ENCODE measurements at regions not wholly inside any gene's neighbourhood (a gene's known extent, or its start where the extent isn't known, plus 50 kb on each side); places are given as distances from the start of the nearest gene placed in this dataset.

- Histone ChIP-seq H3K36me3 (ENCODE audit: insufficient read depth, low read length) (no peaks in the 10 kb centered on the region), H3K4me1 (ENCODE audit: insufficient read depth, low read length, poor library complexity, severe bottlenecking) (no peaks in the 10 kb centered on the region), H2AFZ (ENCODE audit: low read length) (no peak overlapping the region), H3K9me3 (ENCODE audit: low read length) (no peaks in the 10 kb centered on the region), H3K4me2 (ENCODE audit: low read length) (no peak overlapping the region), H3K79me2 (ENCODE audit: insufficient read depth, low read depth, low read length) (no peaks in the 10 kb centered on the region), H3K27ac (ENCODE audit: low read depth, low read length, poor library complexity, severe bottlenecking) (no peak overlapping the region), H3K4me3 (ENCODE audit: low read depth, low read length, poor library complexity, severe bottlenecking) (no peak overlapping the region), H4K20me1 (ENCODE audit: insufficient read depth, low read length) (no peaks in the 10 kb centered on the region), H3K9me2 (ENCODE audit: insufficient read depth, low read length) (no peaks in the 10 kb centered on the region)
- BruUV-seq (replicated peaks) = no TSS peak
- no peak for DNase-seq (ENCODE audit: low spot score)
- ChIA-PET POLR2A (interaction anchor here (0.5 kb wide), 1 partner anchor 1206 kb away, joined by 4 read pairs; no protein-coding TSS in a partner anchor), CTCF (ENCODE audit: unreplicated experiment) (no interaction called here)
- TF ChIP-seq CTCF (conservative IDR thresholded peaks at IDR 0.05; ENCODE audit: low read length) = no peak
- no peak for TF ChIP-seq EZH2phosphoT487 (IDR thresholded peaks at IDR 0.05; ENCODE audit: borderline replicate concordance, low read depth, low read length)
- intact Hi-C loops (cut with micrococcal nuclease; ENCODE audit: unreplicated experiment) = no loop called here
Observed at GRCh38 chr7:153158149-153158548, 398.6 kb downstream of the ACTR3B start.

GRCh38 chr7:153170287-153170686 lies 410.7 kb downstream of the ACTR3B start:
- POLR2A ChIA-PET = no interaction called here
- Histone ChIP-seq H3K4me3 (ENCODE audit: low read depth, low read length, poor library complexity, severe bottlenecking) (no peak overlapping the region), H4K20me1 (ENCODE audit: insufficient read depth, low read length) (no peaks in the 10 kb centered on the region), H2AFZ (ENCODE audit: low read length) (no peak overlapping the region), H3K4me1 (ENCODE audit: insufficient read depth, low read length, poor library complexity, severe bottlenecking) (no peaks in the 10 kb centered on the region), H3K4me2 (ENCODE audit: low read length) (no peak overlapping the region), H3K27ac (ENCODE audit: low read depth, low read length, poor library complexity, severe bottlenecking) (no peak overlapping the region), H3K9me2 (ENCODE audit: insufficient read depth, low read length) (no peaks in the 10 kb centered on the region), H3K9me3 (ENCODE audit: low read length) (no peaks in the 10 kb centered on the region), H3K79me2 (ENCODE audit: insufficient read depth, low read depth, low read length) (no peaks in the 10 kb centered on the region), H3K36me3 (ENCODE audit: insufficient read depth, low read length) (no peaks in the 10 kb centered on the region)
- no peak for TF ChIP-seq EZH2phosphoT487 (IDR thresholded peaks at IDR 0.05; ENCODE audit: borderline replicate concordance, low read depth, low read length)
- BruUV-seq (replicated peaks) = no TSS peak
- CTCF ChIA-PET (ENCODE audit: unreplicated experiment) = no interaction called here
- intact Hi-C loops (cut with micrococcal nuclease; ENCODE audit: unreplicated experiment) = no loop called here
- no peak for DNase-seq (ENCODE audit: low spot score)

GRCh38 chr7:153185936-153186335 lies 426.4 kb downstream of the ACTR3B start:
- Histone ChIP-seq H3K4me2 (ENCODE audit: low read length) (no peak overlapping the region), H3K79me2 (ENCODE audit: insufficient read depth, low read depth, low read length) (no peaks in the 10 kb centered on the region), H4K20me1 (ENCODE audit: insufficient read depth, low read length) (no peaks in the 10 kb centered on the region), H3K4me1 (ENCODE audit: insufficient read depth, low read length, poor library complexity, severe bottlenecking) (no peaks in the 10 kb centered on the region), H3K4me3 (ENCODE audit: low read depth, low read length, poor library complexity, severe bottlenecking) (no peak overlapping the region), H3K36me3 (ENCODE audit: insufficient read depth, low read length) (no peaks in the 10 kb centered on the region), H2AFZ (ENCODE audit: low read length) (no peak overlapping the region), H3K27ac (ENCODE audit: low read depth, low read length, poor library complexity, severe bottlenecking) (no peak overlapping the region), H3K9me3 (ENCODE audit: low read length) (no peaks in the 10 kb centered on the region), H3K9me2 (ENCODE audit: insufficient read depth, low read length) (no peaks in the 10 kb centered on the region)
- intact Hi-C loops (cut with micrococcal nuclease; ENCODE audit: unreplicated experiment) = no loop called here
- BruUV-seq (replicated peaks) = no TSS peak
- POLR2A ChIA-PET = no interaction called here
- CTCF ChIA-PET (ENCODE audit: unreplicated experiment) = no interaction called here
- no peak for DNase-seq (ENCODE audit: low spot score)
- TF ChIP-seq CTCF (conservative IDR thresholded peaks at IDR 0.05; ENCODE audit: low read length) = no peak
- no peak for TF ChIP-seq EZH2phosphoT487 (IDR thresholded peaks at IDR 0.05; ENCODE audit: borderline replicate concordance, low read depth, low read length)
